ENCODE measurements at regions not wholly inside any gene's neighbourhood (a gene's known extent, or its start where the extent isn't known, plus 50 kb on each side); places are given as distances from the start of the nearest gene placed in this dataset.

DNA sequence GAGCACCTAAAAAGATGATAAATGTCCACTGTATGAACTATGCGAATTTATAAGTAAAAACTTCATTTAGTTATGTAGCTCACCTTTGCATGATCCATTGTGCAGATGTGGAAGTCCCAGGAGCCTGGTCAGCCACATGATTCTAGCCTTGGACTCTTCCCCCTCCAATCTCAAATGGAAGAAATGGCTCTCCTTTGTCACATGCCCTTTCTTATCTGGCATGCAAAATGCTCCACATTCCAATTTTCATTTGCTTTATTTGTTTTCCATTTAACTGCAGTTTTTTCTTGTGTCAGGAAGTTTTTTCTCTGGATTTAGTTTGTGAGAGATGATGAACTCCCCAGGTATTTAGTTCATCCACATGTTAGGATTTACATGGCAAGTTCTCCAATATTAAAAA is 73.8 kb downstream of the DYRK2 start:
- no peak for TF ChIP-seq POLR2A (IDR thresholded peaks at IDR 0.05)
- TF ChIP-seq, protein P1, sequence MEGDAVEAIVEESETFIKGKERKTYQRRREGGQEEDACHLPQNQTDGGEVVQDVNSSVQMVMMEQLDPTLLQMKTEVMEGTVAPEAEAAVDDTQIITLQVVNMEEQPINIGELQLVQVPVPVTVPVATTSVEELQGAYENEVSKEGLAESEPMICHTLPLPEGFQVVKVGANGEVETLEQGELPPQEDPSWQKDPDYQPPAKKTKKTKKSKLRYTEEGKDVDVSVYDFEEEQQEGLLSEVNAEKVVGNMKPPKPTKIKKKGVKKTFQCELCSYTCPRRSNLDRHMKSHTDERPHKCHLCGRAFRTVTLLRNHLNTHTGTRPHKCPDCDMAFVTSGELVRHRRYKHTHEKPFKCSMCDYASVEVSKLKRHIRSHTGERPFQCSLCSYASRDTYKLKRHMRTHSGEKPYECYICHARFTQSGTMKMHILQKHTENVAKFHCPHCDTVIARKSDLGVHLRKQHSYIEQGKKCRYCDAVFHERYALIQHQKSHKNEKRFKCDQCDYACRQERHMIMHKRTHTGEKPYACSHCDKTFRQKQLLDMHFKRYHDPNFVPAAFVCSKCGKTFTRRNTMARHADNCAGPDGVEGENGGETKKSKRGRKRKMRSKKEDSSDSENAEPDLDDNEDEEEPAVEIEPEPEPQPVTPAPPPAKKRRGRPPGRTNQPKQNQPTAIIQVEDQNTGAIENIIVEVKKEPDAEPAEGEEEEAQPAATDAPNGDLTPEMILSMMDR (IDR thresholded peaks at IDR 0.05) = no peak
